GM20000 (cell line): ENCODE measurements at regions not wholly inside any gene's neighbourhood (a gene's known extent, or its start where the extent isn't known, plus 50 kb on each side); places are given as distances from the start of the nearest gene placed in this dataset.

Experiments
- DNase-seq: peaks from one replicate; pipeline ENCODE4 v3.0.0; 2012; ENCODE audit warnings: low spot score
- TF ChIP-seq, protein P1 (sequence below): IDR thresholded peaks from 2 replicates; pipeline ENCODE4 v1.5.1; 2012; ENCODE audit warnings: mild to moderate bottlenecking, control low read depth; ENCODE audit errors: extremely low read depth, missing control alignments

DNA sequence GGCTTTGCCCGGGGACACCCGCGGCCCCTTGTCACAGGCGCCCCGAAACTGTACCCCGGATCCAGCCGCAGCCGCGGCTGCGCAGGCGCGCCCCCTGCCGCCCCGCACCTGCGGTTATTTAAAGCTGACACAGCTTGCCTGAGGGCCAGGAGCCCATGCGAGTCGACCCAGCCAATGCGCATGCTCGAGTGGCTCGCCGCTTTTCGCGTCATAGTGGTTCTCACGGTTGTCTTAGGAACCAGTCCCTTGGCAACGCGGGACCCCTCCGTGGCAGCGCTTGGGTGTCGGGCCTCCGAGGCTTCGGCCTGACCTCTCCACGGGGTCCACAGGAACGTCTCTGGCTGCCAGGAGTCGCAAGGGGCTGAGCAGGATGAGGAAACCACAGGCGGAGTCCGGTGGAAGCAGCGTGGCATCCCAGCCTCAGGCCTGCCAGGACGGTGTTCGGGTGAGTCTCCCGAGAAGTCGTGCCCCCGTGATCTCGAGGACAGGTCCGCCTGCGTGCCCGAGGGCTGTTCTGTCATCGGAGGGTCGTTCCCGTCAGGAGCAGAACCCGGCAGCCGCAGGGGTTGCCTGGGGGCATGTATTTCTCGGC lies 716.9 kb downstream of the KCNJ18 start:
- TF ChIP-seq, protein P1, sequence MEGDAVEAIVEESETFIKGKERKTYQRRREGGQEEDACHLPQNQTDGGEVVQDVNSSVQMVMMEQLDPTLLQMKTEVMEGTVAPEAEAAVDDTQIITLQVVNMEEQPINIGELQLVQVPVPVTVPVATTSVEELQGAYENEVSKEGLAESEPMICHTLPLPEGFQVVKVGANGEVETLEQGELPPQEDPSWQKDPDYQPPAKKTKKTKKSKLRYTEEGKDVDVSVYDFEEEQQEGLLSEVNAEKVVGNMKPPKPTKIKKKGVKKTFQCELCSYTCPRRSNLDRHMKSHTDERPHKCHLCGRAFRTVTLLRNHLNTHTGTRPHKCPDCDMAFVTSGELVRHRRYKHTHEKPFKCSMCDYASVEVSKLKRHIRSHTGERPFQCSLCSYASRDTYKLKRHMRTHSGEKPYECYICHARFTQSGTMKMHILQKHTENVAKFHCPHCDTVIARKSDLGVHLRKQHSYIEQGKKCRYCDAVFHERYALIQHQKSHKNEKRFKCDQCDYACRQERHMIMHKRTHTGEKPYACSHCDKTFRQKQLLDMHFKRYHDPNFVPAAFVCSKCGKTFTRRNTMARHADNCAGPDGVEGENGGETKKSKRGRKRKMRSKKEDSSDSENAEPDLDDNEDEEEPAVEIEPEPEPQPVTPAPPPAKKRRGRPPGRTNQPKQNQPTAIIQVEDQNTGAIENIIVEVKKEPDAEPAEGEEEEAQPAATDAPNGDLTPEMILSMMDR = no peak

DNA sequence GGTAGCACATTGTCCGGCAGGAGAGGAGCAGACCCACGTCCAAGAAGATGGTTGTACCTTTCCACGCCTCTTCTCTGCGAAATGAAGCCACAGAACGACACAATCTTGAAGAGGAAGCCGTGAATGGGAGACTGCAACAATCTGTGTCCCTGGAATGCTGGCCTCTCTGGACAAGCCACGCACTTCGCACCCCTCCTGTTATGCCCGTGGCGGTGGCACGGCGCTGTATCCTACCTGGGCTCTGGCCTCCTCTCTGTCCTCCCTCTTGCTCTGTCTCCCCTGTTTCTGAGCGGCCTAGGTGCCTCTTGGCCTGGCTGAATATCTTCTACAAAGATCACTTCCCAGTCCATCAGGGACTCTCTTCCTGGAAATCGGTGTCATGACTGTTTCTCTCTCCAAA lies 717.8 kb downstream of the KCNJ18 start:
- TF ChIP-seq, protein P1 = no peak
- no peak for DNase-seq

More for the DNA sequence above, 716.9 kb downstream of the KCNJ18 start:
- no peak for DNase-seq

DNA sequence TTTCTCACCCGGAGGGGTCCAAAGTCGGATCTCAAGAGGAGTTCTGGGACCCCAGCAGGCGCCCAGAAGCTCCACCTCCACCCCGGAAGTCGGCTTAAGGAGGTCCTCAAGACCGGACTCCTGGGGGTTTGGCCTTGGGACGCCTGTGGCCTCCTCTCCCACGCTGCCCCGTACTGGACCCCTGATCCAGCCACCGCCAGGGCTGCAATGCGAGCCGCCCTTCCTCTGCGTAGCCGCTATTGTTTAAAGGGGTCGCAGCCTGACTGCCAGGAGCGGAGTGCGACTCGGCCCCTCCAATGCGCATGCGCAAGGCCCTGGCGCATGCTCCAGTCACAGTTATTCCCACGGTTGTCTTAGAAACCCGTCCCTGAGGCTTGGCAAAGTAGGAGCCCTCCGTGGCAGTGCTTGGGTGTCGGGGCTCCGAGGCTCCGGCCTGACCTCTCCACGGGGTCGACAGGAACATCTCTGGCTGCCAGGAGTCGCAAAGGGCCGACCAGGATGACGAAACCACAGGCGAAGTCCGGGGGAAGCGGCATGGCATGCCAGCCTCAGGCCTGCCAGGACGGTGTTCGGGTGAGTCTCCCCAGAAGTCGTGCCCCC lies 719.0 kb downstream of the KCNJ18 start:
- no peak for DNase-seq
- TF ChIP-seq, protein P1 = no peak

DNA sequence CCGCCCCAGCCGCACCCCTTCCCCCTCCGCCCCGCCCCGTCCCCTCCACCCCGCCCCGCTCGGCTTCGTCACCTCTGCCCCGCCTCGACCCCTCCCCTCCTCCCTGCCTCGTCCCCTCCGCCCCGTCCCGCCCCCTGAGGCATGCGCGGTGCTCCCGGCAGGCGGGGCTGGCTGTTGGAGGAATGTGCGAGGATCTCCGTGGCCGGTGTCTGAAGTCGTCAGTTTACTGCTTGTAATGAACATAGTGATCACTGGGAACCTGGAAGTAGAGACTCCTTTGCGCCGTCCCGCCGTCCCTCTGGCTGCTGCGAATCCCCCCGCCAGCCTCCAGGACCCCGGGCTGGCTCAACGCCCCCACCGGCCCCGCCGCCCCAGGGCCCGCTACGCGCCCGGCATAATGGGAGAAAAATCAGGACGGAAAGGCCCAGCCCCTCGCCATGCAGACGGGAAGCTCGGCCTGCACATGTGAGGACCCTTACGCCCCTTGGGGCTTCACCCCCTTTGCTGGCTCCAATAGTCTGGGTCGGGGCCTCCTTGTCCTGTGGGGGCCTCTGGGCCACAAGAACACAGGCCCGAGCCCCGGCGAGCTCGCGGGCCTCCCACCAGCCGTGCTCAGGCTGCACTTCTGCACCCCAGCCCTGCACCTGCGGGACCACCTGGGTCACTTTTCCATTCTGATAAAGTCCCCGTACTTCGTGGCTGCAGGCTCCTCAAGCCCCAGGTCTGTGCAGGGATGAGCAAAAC lies 743.1 kb downstream of the KCNJ18 start:
- DNase-seq = no peak
- TF ChIP-seq, protein P1 = no peak

DNA sequence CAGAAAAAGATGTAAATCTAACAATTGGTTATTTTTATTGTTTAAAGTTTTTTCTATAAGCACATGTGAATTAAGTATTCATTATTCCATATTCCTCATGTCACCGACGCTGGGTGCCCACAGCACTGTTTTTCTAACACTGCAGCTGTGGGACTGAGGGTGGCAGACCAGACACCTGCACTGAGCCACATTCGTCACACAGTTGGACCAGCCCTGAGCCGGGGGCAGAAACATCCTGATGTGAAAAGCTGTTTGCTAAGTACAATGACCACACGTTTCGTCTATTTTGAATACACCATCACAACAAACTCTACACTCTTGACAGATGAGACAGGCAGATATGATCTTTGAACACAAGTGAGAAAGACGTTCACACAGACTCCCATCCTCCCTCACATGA lies 749.5 kb downstream of the KCNJ18 start:
- TF ChIP-seq, protein P1 = no peak
- DNase-seq = no peak

DNA sequence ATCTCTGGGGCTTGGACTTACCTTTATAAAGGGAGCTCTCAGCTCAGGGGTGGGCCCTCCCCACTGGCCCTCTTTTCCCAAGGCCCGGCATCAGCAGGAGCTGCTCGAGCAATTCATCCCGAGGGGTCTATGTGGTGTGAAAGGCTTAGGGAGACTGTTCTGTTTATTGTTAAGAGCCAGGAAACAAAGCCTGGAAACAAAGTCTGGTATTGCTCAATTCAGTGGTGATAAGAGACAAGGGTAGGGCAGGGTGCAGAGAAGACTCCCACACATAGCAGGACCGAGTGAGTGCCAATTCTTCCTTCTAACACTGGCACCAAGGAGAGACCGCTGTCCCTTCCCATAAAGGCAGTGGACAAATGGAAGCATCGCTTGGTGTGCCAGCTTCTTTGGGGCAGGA lies 750.7 kb downstream of the KCNJ18 start:
- no peak for DNase-seq
- TF ChIP-seq, protein P1 = no peak

DNA sequence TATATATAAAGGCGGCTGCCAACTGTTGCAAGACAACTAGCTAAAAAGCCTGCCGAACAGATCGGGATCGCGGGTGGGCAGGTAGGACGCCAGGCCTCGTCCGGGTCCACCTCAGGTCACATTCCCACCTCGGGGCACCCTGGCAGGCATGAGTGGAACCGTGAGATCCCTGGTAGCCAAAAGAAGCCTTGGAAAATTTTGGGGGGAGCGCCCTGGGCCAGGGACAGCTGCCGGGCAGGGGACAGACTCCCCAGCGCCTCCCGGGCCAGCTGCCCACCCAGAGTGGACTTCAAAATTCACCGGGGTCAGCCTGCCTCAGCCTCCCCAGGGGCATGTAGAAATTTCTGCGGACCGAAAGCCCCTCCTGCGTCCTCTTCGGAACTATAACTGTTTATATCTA lies 760.9 kb downstream of the KCNJ18 start:
- DNase-seq = no peak

More for the DNA sequence above, 760.9 kb downstream of the KCNJ18 start:
- TF ChIP-seq, protein P1 = no peak
